GM23338 (cell line): ENCODE measurements at regions not wholly inside any gene's neighbourhood (a gene's known extent, or its start where the extent isn't known, plus 50 kb on each side); places are given as distances from the start of the nearest gene placed in this dataset.

Experiments
- ATAC-seq: fragments of 200-7000 bp; cut with Tn5 transposase; 3 replicates; pipeline ENCODE4 v1.9.1; 2020
- DNase-seq: peaks from one replicate; pipeline ENCODE4 v3.0.0-alpha.2; 2015; ENCODE audit warnings: low spot score
- H2AFZ ChIP-seq: fragments of 200-600 bp; sonication (generic); 2 replicates; pipeline ENCODE4 v1.8.0; 2016; ENCODE audit warnings: antibody characterized with exemption, mild to moderate bottlenecking, moderate library complexity
- H3F3A ChIP-seq: fragments of 200-600 bp; sonication (generic); replicated peaks from 2 replicates; pipeline ENCODE4 v1.8.0; 2017; ENCODE audit warnings: antibody characterized with exemption, mixed run types, low read depth
- H3K27ac ChIP-seq: fragments of 200-600 bp; sonication (generic); 2 replicates; pipeline ENCODE4 v1.6.1; 2016; ENCODE audit warnings: low read depth
- H3K27me3 ChIP-seq: fragments of 200-600 bp; sonication (generic); 2 replicates; pipeline ENCODE4 v1.8.0; 2016; ENCODE audit warnings: mild to moderate bottlenecking, mixed run types, moderate library complexity; ENCODE audit not compliant: insufficient read depth
- H3K36me3 ChIP-seq: fragments of 200-600 bp; sonication (generic); 2 replicates; pipeline ENCODE4 v1.8.0; 2016; ENCODE audit warnings: mild to moderate bottlenecking; ENCODE audit not compliant: insufficient read depth
- H3K4me1 ChIP-seq: fragments of 200-600 bp; sonication (generic); 2 replicates; pipeline ENCODE4 v1.8.0; 2016; ENCODE audit warnings: mild to moderate bottlenecking, moderate library complexity; ENCODE audit not compliant: insufficient read depth
- H3K4me2 ChIP-seq: fragments of 200-600 bp; sonication (generic); 2 replicates; pipeline ENCODE4 v1.7.1; 2017; ENCODE audit warnings: mixed run types
- H3K4me3 ChIP-seq: fragments of 200-600 bp; sonication (generic); 2 replicates; pipeline ENCODE4 v1.6.1; 2016; ENCODE audit warnings: mixed run types
- H3K79me2 ChIP-seq: fragments of 200-600 bp; sonication (generic); replicated peaks from 2 replicates; pipeline ENCODE4 v1.8.0; 2017; ENCODE audit warnings: mild to moderate bottlenecking; ENCODE audit not compliant: insufficient read depth
- H3K9me2 ChIP-seq: fragments of 200-600 bp; sonication (generic); 2 replicates; pipeline ENCODE4 v1.8.0; 2017; ENCODE audit not compliant: insufficient read depth
- H4K20me1 ChIP-seq: fragments of 200-600 bp; sonication (generic); replicated peaks from 2 replicates; pipeline ENCODE4 v1.8.0; 2017; ENCODE audit warnings: mild to moderate bottlenecking; ENCODE audit not compliant: insufficient read depth
- H3K27ac Mint-ChIP-seq: 2 replicates; pipeline ENCODE4 v1.8.0; 2020; ENCODE audit warnings: inconsistent platforms, mild to moderate bottlenecking, moderate library complexity, mixed read lengths
- H3K27me3 Mint-ChIP-seq: 3 replicates; pipeline ENCODE4 v1.8.0; 2022; ENCODE audit warnings: low read depth, mild to moderate bottlenecking, moderate library complexity, mixed read lengths, inconsistent platforms; ENCODE audit not compliant: insufficient read depth, poor library complexity
- H3K36me3 Mint-ChIP-seq: 3 replicates; pipeline ENCODE4 v1.8.0; 2021; ENCODE audit warnings: low read depth, mild to moderate bottlenecking, inconsistent platforms, moderate library complexity, mixed read lengths
- H3K4me1 Mint-ChIP-seq: 3 replicates; pipeline ENCODE4 v1.8.0; 2020; ENCODE audit warnings: mild to moderate bottlenecking, inconsistent platforms, mixed read lengths
- H3K4me3 Mint-ChIP-seq: 3 replicates; pipeline ENCODE4 v1.8.0; 2021; ENCODE audit warnings: moderate library complexity, mild to moderate bottlenecking, inconsistent platforms, mixed read lengths
- H3K9me3 Mint-ChIP-seq: 3 replicates; pipeline ENCODE4 v1.8.0; 2020; ENCODE audit warnings: moderate library complexity, mild to moderate bottlenecking, inconsistent platforms, mixed read lengths
- CREB1 ChIP-seq: fragments of 250-450 bp; sonication (Bioruptor Pico); IDR thresholded peaks from 2 replicates; pipeline ENCODE4 v1.5.0; 2020; ENCODE audit warnings: low read depth, mild to moderate bottlenecking, moderate library complexity
- EZH2 ChIP-seq: fragments of 200-600 bp; sonication (generic); IDR thresholded peaks from one replicate; pipeline ENCODE4 v1.8.0; 2017; ENCODE audit warnings: antibody characterized with exemption, mild to moderate bottlenecking, low read depth; ENCODE audit not compliant: unreplicated experiment
- EZH2phosphoT487 ChIP-seq: fragments of 200-600 bp; sonication (generic); IDR thresholded peaks from one replicate; pipeline ENCODE4 v1.8.1; 2018; ENCODE audit warnings: antibody characterized with exemption; ENCODE audit not compliant: unreplicated experiment
- POLR2AphosphoS5 ChIP-seq: IDR thresholded peaks from 2 replicates; pipeline ENCODE4 v1.6.1; 2016; ENCODE audit warnings: antibody characterized with exemption, low read depth
- TF ChIP-seq, protein P1 (sequence below): fragments of 250-450 bp; sonication (Bioruptor Pico); IDR thresholded peaks from 2 replicates; pipeline ENCODE4 v1.5.0; 2020; ENCODE audit warnings: mild to moderate bottlenecking, moderate library complexity
- TF ChIP-seq, protein P2 (sequence below): IDR thresholded peaks from one replicate; pipeline ENCODE4 v1.6.1; 2018; ENCODE audit warnings: antibody characterized with exemption; ENCODE audit not compliant: unreplicated experiment
- TF ChIP-seq, protein P3 (sequence below), 2 experiments: fragments of 200-600 bp in 1 of 2; sonication (generic) in 1 of 2; conservative IDR thresholded peaks; 2 replicates each; pipeline versions ENCODE4 v1.5.1 to v1.6.1; 2016 to 2017; ENCODE audit warnings: antibody characterized with exemption in 2 of 2, low read depth in 2 of 2, mild to moderate bottlenecking in 2 of 2, moderate library complexity in 1 of 2

DNA sequence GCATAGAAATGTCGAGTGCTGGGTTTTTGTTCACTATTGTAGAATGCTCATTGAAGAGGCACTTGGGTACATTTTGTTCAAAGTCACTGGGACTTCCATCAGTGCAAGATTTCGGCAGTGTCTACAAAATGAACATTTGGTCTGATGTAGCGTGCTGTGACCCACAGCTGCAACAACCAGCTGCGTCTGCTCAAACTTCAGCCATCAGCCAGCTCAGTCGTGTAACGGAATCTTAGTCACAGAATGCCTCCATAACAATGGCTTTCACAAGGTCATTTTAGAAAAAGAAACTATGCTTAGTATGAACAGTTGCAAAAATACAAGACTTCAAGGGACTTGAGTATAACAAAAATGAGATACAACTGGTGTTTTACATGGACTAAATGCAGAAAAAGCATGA, 828.1 kb upstream of the GRAMD2B start (continued):
- TF ChIP-seq, protein P1, sequence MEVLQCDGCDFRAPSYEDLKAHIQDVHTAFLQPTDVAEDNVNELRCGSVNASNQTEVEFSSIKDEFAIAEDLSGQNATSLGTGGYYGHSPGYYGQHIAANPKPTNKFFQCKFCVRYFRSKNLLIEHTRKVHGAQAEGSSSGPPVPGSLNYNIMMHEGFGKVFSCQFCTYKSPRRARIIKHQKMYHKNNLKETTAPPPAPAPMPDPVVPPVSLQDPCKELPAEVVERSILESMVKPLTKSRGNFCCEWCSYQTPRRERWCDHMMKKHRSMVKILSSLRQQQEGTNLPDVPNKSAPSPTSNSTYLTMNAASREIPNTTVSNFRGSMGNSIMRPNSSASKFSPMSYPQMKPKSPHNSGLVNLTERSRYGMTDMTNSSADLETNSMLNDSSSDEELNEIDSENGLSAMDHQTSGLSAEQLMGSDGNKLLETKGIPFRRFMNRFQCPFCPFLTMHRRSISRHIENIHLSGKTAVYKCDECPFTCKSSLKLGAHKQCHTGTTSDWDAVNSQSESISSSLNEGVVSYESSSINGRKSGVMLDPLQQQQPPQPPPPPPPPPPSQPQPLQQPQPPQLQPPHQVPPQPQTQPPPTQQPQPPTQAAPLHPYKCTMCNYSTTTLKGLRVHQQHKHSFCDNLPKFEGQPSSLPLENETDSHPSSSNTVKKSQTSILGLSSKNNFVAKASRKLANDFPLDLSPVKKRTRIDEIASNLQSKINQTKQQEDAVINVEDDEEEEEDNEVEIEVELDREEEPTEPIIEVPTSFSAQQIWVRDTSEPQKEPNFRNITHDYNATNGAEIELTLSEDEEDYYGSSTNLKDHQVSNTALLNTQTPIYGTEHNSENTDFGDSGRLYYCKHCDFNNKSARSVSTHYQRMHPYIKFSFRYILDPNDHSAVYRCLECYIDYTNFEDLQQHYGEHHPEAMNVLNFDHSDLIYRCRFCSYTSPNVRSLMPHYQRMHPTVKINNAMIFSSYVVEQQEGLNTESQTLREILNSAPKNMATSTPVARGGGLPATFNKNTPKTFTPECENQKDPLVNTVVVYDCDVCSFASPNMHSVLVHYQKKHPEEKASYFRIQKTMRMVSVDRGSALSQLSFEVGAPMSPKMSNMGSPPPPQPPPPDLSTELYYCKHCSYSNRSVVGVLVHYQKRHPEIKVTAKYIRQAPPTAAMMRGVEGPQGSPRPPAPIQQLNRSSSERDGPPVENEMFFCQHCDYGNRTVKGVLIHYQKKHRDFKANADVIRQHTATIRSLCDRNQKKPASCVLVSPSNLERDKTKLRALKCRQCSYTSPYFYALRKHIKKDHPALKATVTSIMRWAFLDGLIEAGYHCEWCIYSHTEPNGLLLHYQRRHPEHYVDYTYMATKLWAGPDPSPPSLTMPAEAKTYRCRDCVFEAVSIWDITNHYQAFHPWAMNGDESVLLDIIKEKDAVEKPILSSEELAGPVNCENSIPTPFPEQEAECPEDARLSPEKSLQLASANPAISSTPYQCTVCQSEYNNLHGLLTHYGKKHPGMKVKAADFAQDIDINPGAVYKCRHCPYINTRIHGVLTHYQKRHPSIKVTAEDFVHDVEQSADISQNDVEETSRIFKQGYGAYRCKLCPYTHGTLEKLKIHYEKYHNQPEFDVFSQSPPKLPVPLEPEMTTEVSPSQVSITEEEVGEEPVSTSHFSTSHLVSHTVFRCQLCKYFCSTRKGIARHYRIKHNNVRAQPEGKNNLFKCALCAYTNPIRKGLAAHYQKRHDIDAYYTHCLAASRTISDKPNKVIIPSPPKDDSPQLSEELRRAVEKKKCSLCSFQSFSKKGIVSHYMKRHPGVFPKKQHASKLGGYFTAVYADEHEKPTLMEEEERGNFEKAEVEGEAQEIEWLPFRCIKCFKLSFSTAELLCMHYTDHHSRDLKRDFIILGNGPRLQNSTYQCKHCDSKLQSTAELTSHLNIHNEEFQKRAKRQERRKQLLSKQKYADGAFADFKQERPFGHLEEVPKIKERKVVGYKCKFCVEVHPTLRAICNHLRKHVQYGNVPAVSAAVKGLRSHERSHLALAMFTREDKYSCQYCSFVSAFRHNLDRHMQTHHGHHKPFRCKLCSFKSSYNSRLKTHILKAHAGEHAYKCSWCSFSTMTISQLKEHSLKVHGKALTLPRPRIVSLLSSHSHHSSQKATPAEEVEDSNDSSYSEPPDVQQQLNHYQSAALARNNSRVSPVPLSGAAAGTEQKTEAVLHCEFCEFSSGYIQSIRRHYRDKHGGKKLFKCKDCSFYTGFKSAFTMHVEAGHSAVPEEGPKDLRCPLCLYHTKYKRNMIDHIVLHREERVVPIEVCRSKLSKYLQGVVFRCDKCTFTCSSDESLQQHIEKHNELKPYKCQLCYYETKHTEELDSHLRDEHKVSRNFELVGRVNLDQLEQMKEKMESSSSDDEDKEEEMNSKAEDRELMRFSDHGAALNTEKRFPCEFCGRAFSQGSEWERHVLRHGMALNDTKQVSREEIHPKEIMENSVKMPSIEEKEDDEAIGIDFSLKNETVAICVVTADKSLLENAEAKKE, result no peak

DNA sequence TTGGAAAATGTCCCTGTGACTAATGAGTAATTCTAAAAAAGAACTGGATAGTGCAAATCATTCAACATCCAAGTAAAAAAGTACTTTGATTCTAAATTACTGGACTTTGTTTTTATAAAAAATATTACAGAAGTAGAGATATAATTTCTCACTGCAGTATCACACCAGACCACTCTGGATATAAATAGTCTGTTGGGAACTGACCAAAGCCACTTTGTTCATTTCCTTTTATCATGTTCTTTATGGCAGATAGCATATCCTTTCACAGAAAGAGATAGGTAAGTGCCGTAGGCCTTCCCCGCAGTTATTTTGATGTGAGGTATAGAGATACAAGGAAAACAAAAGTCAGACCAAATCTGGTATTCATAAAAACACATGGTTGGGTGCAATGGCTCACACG, 827.4 kb upstream of the GRAMD2B start:
- no peaks in the 10 kb centered on the region for H3K27me3 Mint-ChIP-seq
- H3K36me3 Mint-ChIP-seq, result no peaks in the 10 kb centered on the region
- H4K20me1 ChIP-seq, result no peaks in the 10 kb centered on the region
- no peaks in the 10 kb centered on the region for H3K27me3 ChIP-seq
- H3K4me2 ChIP-seq, result no peak overlapping the region
- H3K9me2 ChIP-seq, result peaks cover 22% of the 10 kb centered on the region
- DNase-seq, result no peak
- H2AFZ ChIP-seq, result no peak overlapping the region
- no peak overlapping the region for H3K27ac ChIP-seq
- ATAC-seq, result no peak
- no peak overlapping the region for H3K27ac Mint-ChIP-seq
- TF ChIP-seq, protein P2, sequence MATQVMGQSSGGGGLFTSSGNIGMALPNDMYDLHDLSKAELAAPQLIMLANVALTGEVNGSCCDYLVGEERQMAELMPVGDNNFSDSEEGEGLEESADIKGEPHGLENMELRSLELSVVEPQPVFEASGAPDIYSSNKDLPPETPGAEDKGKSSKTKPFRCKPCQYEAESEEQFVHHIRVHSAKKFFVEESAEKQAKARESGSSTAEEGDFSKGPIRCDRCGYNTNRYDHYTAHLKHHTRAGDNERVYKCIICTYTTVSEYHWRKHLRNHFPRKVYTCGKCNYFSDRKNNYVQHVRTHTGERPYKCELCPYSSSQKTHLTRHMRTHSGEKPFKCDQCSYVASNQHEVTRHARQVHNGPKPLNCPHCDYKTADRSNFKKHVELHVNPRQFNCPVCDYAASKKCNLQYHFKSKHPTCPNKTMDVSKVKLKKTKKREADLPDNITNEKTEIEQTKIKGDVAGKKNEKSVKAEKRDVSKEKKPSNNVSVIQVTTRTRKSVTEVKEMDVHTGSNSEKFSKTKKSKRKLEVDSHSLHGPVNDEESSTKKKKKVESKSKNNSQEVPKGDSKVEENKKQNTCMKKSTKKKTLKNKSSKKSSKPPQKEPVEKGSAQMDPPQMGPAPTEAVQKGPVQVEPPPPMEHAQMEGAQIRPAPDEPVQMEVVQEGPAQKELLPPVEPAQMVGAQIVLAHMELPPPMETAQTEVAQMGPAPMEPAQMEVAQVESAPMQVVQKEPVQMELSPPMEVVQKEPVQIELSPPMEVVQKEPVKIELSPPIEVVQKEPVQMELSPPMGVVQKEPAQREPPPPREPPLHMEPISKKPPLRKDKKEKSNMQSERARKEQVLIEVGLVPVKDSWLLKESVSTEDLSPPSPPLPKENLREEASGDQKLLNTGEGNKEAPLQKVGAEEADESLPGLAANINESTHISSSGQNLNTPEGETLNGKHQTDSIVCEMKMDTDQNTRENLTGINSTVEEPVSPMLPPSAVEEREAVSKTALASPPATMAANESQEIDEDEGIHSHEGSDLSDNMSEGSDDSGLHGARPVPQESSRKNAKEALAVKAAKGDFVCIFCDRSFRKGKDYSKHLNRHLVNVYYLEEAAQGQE, result no peak
- TF ChIP-seq POLR2AphosphoS5 (no peak), EZH2phosphoT487 (no peak), CREB1 (no peak), EZH2 (no peak)
- TF ChIP-seq, protein P3, sequence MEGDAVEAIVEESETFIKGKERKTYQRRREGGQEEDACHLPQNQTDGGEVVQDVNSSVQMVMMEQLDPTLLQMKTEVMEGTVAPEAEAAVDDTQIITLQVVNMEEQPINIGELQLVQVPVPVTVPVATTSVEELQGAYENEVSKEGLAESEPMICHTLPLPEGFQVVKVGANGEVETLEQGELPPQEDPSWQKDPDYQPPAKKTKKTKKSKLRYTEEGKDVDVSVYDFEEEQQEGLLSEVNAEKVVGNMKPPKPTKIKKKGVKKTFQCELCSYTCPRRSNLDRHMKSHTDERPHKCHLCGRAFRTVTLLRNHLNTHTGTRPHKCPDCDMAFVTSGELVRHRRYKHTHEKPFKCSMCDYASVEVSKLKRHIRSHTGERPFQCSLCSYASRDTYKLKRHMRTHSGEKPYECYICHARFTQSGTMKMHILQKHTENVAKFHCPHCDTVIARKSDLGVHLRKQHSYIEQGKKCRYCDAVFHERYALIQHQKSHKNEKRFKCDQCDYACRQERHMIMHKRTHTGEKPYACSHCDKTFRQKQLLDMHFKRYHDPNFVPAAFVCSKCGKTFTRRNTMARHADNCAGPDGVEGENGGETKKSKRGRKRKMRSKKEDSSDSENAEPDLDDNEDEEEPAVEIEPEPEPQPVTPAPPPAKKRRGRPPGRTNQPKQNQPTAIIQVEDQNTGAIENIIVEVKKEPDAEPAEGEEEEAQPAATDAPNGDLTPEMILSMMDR (conservative IDR thresholded peaks at IDR 0.05; ENCODE audit: low read depth in 2 of 2), result no peak
- no peaks in the 10 kb centered on the region for H3K9me3 Mint-ChIP-seq
- H3K79me2 ChIP-seq, result no peaks in the 10 kb centered on the region
- no peak overlapping the region for H3K4me3 ChIP-seq
- no peaks in the 10 kb centered on the region for H3K36me3 ChIP-seq
- H3K4me3 Mint-ChIP-seq, result no peak overlapping the region
- H3K4me1 Mint-ChIP-seq, result peaks cover 3% of the 10 kb centered on the region; the same call in 1 of the 3 replicates
- no peaks in the 10 kb centered on the region for H3K4me1 ChIP-seq
- H3F3A ChIP-seq, result no peaks in the 10 kb centered on the region
